Pancreas (tissue), 10 donors: ENCODE measurements at regions not wholly inside any gene's neighbourhood (a gene's known extent, or its start where the extent isn't known, plus 50 kb on each side); places are given as distances from the start of the nearest gene placed in this dataset.

ENCODE experiments used
- ATAC-seq, 4 donors: fragments of 200-7000 bp; cut with Tn5 transposase; one replicate each; pipeline versions ENCODE4 v1.8.0 to v1.9.1; 2020; ENCODE audit warnings: mild to moderate bottlenecking in 4 of 4, moderate library complexity in 4 of 4
- DNase-seq, 6 donors: peaks; one replicate each; pipeline ENCODE4 v3.0.0-alpha.2; 2020
- FAIRE-seq: peaks from 2 replicates; lab custom pipeline; 2012; peaks lifted over from hg19 to GRCh38; lab: Jason Lieb, UNC
- H3K27ac ChIP-seq, 4 donors: fragments of 200-600 bp; sonication (generic); 1 replicate in 3 of 4; 2 replicates in 1 of 4; pipeline versions ENCODE4 v1.5.0 to v1.8.0; 2020
- H3K27me3 ChIP-seq, 4 donors: fragments of 200-600 bp; one replicate each; pipeline ENCODE4 v1.8.0; 2021
- H3K36me3 ChIP-seq, 3 donors: fragments of 200-600 bp; sonication (generic) in 1 of 3; one replicate each; pipeline versions ENCODE4 v1.5.0 to v1.8.0; 2020 to 2021
- H3K4me1 ChIP-seq, 3 donors: fragments of 200-600 bp; one replicate each; pipeline ENCODE4 v1.8.0; 2021
- H3K4me3 ChIP-seq, 4 donors: fragments of 200-600 bp; sonication (generic) in 2 of 4; one replicate each; pipeline versions ENCODE4 v1.5.0 to v1.8.0; 2020 to 2021
- H3K9me3 ChIP-seq, 4 donors: fragments of 200-600 bp; one replicate each; pipeline ENCODE4 v1.8.0; 2021
- WGBS, 2 donors: extraction: QIAGEN DNeasy Blood & Tissue Kit; methylation state at CpG; one replicate each; pipeline ENCODE4 v1.1.7; 2013; 5-methylcytosine and 5-hydroxymethylcytosine counted together
- intact Hi-C, 3 donors: fragments of 100-400 bp; cut with DNase I; formaldehyde crosslinking; loops; one replicate each; pipeline versions ENCODE4 v1.11.1 to v1.14.2; 2022
- TF ChIP-seq, protein P1 (sequence below), 4 donors: fragments of 200-600 bp; sonication (generic) in 3 of 4; IDR thresholded peaks; one replicate each; pipeline versions ENCODE4 v1.5.0 to v1.8.0; 2021; ENCODE audit warnings: antibody characterized with exemption in 4 of 4
- donor health status: healthy with polysubstance abuse.
- donor health status: DM: no; HTN: no; CAD: no; lungs with moderate emphysema.
- donor health status: DM: no; HTN: no; CAD: no.
- donor health status: control.
- donor health status: control.
- donor health status: Bipolar disorder and iron deficiency.
- donor health status: DM: yes; HTN: yes; CAD: no.
- donor health status: DM: no; HTN: no; CAD: no.
- donor health status: DM: no; HTN: no; CAD: no.
- donor health status: DM: yes; HTN: yes; CAD: no.

DNA sequence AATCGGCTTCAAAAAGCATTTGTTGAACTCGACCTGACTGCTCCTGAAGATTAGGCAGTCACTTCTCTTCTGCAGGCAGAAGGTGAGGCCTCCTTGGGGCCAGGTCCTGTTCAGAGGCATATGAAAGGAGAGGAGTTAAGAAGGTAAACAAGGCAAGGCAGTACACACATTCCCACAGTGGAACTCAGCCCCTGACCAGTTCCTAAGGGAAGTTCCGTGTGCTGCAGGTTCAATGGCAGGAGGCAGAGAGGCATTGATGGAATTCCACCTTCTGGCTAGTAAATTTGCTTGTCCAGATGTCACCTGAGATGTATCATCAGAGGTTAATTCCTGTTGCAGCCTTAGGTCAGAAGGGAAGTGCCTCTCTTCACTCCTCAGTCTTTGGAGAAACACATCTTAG, 337.0 kb upstream of the MTNR1B start:
- ATAC-seq: no peak
- Histone ChIP-seq H3K9me3 (no peaks in the 10 kb centered on the region), H3K4me1 (no peaks in the 10 kb centered on the region), H3K36me3 (no peaks in the 10 kb centered on the region), H3K4me3 (no peak overlapping the region), H3K27me3 (no peaks in the 10 kb centered on the region), H3K27ac (no peak overlapping the region)
- no peak for FAIRE-seq
- DNase-seq: no peak
- 39 to 42% methylated on average over 3 of the region's 3 CpGs for WGBS, 2 donors
- TF ChIP-seq, protein P1, sequence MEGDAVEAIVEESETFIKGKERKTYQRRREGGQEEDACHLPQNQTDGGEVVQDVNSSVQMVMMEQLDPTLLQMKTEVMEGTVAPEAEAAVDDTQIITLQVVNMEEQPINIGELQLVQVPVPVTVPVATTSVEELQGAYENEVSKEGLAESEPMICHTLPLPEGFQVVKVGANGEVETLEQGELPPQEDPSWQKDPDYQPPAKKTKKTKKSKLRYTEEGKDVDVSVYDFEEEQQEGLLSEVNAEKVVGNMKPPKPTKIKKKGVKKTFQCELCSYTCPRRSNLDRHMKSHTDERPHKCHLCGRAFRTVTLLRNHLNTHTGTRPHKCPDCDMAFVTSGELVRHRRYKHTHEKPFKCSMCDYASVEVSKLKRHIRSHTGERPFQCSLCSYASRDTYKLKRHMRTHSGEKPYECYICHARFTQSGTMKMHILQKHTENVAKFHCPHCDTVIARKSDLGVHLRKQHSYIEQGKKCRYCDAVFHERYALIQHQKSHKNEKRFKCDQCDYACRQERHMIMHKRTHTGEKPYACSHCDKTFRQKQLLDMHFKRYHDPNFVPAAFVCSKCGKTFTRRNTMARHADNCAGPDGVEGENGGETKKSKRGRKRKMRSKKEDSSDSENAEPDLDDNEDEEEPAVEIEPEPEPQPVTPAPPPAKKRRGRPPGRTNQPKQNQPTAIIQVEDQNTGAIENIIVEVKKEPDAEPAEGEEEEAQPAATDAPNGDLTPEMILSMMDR (IDR thresholded peaks at IDR 0.05): no peak
- intact Hi-C loops: no loop called here

DNA sequence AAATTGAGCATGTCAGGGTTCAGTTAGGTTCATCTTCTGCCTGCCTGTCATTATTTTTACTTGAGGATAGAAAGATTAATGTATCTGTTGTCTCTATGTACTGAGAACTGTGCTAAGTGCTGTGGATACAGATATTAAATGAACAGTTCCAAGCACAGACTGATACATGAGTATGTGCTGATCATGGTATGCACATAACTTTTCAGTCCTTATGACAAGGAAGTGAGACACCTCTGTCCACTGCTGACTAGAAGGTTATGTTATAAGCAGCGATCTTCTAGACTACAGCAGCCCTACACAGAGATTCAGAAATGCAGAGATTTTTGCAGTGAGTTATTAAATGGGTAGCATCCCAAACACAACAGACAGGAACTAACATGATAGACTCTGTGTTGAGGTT, 335.6 kb upstream of the MTNR1B start:
- TF ChIP-seq, protein P1 (IDR thresholded peaks at IDR 0.05): no peak
- no peaks in the 10 kb centered on the region for H3K9me3 ChIP-seq
- H3K36me3 ChIP-seq: no peaks in the 10 kb centered on the region
- no peak for DNase-seq
- ATAC-seq: no peak
- intact Hi-C loops: no loop called here
- FAIRE-seq: no peak
- H3K4me1 ChIP-seq: no peaks in the 10 kb centered on the region
- H3K27me3 ChIP-seq: no peaks in the 10 kb centered on the region
- no peak overlapping the region for H3K4me3 ChIP-seq
- 68 to 71% methylated on average over 1 of the region's 1 CpG for WGBS, 2 donors
- H3K27ac ChIP-seq: no peak overlapping the region

- DNase-seq (no peak), ATAC-seq (no peak), FAIRE-seq (no peak)
- no peaks in the 10 kb centered on the region for H3K9me3 ChIP-seq
- no peaks in the 10 kb centered on the region for H3K27me3 ChIP-seq
- H3K36me3 ChIP-seq: no peaks in the 10 kb centered on the region
- TF ChIP-seq, protein P1 (IDR thresholded peaks at IDR 0.05): no peak
- intact Hi-C loops: no loop called here
- no peak overlapping the region for H3K4me3 ChIP-seq
- H3K4me1 ChIP-seq: no peaks in the 10 kb centered on the region
- 65 to 66% methylated on average over 3 of the region's 3 CpGs for WGBS, 2 donors
- H3K27ac ChIP-seq: no peak overlapping the region
Measured at GRCh38 chr11:92636543-92637188, 332.8 kb upstream of the MTNR1B start.

DNA sequence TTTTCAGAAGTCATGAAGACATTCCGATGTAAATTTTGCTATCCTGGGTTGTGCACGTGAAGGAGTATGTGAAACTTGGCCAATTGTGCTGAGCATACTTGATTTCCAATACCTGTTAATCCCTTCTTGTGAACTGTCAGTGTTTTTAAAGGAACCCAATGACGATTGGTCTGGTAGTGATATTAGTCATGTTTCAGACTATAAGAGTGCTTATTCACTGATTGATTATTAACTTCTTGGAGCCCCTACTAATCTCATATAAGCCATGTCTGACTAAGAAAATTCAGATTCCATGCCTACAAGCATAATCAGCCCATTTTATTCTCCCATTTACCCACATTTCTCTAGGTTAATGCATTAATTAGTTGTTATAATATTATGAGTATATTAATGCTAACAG, 330.8 kb upstream of the MTNR1B start:
- no peaks in the 10 kb centered on the region for H3K9me3 ChIP-seq
- H3K27me3 ChIP-seq: no peaks in the 10 kb centered on the region
- no peaks in the 10 kb centered on the region for H3K4me1 ChIP-seq
- ATAC-seq (no peak), DNase-seq (no peak), FAIRE-seq (no peak)
- H3K4me3 ChIP-seq: no peak overlapping the region
- 48 to 63% methylated on average over 3 of the region's 3 CpGs for whole genome bisulfite sequencing, 2 donors
- TF ChIP-seq, protein P1 (IDR thresholded peaks at IDR 0.05): no peak
- no peak overlapping the region for H3K27ac ChIP-seq
- H3K36me3 ChIP-seq: no peaks in the 10 kb centered on the region
- intact Hi-C loops: no loop called here

- no peak overlapping the region for H3K27ac ChIP-seq
- ATAC-seq: no peak
- TF ChIP-seq, protein P1 (IDR thresholded peaks at IDR 0.05): no peak
Measured at GRCh38 chr11:92642177-92642931, 327.1 kb upstream of the MTNR1B start.

More at GRCh38 chr11:92642177-92642931, 327.1 kb upstream of the MTNR1B start:
- H3K36me3 ChIP-seq: no peaks in the 10 kb centered on the region
- DNase-seq (no peak), FAIRE-seq (no peak)
- H3K4me1 ChIP-seq: no peaks in the 10 kb centered on the region
- intact Hi-C loops: no loop called here
- H3K4me3 ChIP-seq: no peak overlapping the region
- H3K27me3 ChIP-seq: no peaks in the 10 kb centered on the region
- H3K9me3 ChIP-seq: no peaks in the 10 kb centered on the region
